ENCODE measurements at regions not wholly inside any gene's neighbourhood (a gene's known extent, or its start where the extent isn't known, plus 50 kb on each side); places are given as distances from the start of the nearest gene placed in this dataset.

DNA sequence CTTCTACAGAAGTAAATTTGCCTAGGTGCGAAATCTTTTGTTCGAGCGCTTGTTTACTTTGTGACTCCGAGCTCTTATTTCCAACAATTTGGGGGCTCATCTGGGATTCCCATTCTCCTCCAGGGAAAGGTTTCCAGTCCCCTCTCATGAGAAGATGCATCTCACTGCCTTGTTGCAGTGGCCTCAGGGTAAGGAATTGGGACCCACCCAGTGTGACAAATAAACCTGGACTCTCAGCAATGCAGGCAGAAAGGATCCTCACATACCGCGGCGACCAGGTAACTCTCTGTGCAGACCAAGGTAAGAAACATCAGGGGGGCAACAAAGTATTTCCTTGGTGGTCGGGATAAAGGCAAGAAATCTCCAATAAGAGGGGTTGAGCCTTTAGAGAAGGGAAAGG, 1169.3 kb downstream of the DSC3 start (continued):
- no peak for TF ChIP-seq PATZ1 (CRISPR knock-in tag; IDR thresholded peaks at IDR 0.05; ENCODE audit: borderline replicate concordance)
- TF ChIP-seq TSHZ2 (CRISPR knock-in tag; IDR thresholded peaks at IDR 0.05): no peak

- no peak for TF ChIP-seq PATZ1 (CRISPR knock-in tag; IDR thresholded peaks at IDR 0.05; ENCODE audit: borderline replicate concordance)
- TF ChIP-seq POU6F1 (CRISPR knock-in tag; IDR thresholded peaks at IDR 0.05; ENCODE audit: borderline replicate concordance, low read depth): no peak
- no peak for TF ChIP-seq CSRNP3 (CRISPR knock-in tag; IDR thresholded peaks at IDR 0.05)
- TF ChIP-seq TCF4 (CRISPR knock-in tag; IDR thresholded peaks at IDR 0.05; ENCODE audit: borderline replicate concordance): no peak
- no peak for TF ChIP-seq ARNTL (CRISPR knock-in tag; IDR thresholded peaks at IDR 0.05; ENCODE audit: borderline replicate concordance, low read depth)
- TF ChIP-seq CSDC2 (CRISPR knock-in tag; IDR thresholded peaks at IDR 0.05): no peak
- no peak for ATAC-seq
These were observed 1171.3 kb downstream of the DSC3 start for GRCh38 chr18:29871246-29871645.

DNA sequence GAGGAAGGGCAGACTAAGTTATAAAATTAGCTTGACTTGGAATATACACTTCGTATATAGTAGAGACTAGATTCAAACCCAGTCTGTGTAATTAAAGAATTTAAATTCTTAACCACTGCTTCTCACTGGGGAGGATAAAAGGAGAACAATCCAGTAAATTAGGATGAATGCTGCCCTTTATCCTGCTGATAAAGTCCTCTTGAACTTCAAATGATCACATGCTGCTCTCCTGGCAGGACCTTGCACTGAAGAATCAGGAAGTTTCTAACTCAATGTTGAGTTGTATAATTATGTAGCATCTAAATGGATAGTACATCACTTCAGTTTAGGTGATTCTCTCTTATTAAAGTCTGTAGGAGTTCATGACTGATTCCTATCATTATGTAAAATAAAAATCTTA, 1179.7 kb downstream of the DSC3 start:
- ATAC-seq: no peak
- no peak for TF ChIP-seq ARNTL (CRISPR knock-in tag; IDR thresholded peaks at IDR 0.05; ENCODE audit: borderline replicate concordance, low read depth)
- no peak for TF ChIP-seq ESRRG (CRISPR knock-in tag; IDR thresholded peaks at IDR 0.05)
- TF ChIP-seq POU6F1 (CRISPR knock-in tag; IDR thresholded peaks at IDR 0.05; ENCODE audit: borderline replicate concordance, low read depth): no peak
- TF ChIP-seq OSR1 (CRISPR knock-in tag; IDR thresholded peaks at IDR 0.05): no peak
- no peak for TF ChIP-seq SNAI2 (CRISPR knock-in tag; IDR thresholded peaks at IDR 0.05)
- no peak for TF ChIP-seq GLIS3 (CRISPR knock-in tag; IDR thresholded peaks at IDR 0.05)
- TF ChIP-seq TCF4 (CRISPR knock-in tag; IDR thresholded peaks at IDR 0.05; ENCODE audit: borderline replicate concordance): no peak
- no peak for TF ChIP-seq PPARA (CRISPR knock-in tag; IDR thresholded peaks at IDR 0.05; ENCODE audit: borderline replicate concordance)
- TF ChIP-seq CSDC2 (CRISPR knock-in tag; IDR thresholded peaks at IDR 0.05): no peak
- no peak for TF ChIP-seq ZNF565 (CRISPR knock-in tag; conservative IDR thresholded peaks at IDR 0.05; ENCODE audit: low read depth)
- no peak for TF ChIP-seq TOX (CRISPR knock-in tag; IDR thresholded peaks at IDR 0.05; ENCODE audit: borderline replicate concordance)
- TF ChIP-seq CSRNP3 (CRISPR knock-in tag; IDR thresholded peaks at IDR 0.05): no peak
- no peak for TF ChIP-seq RARB (CRISPR knock-in tag; IDR thresholded peaks at IDR 0.05)

Data from SK-N-SH treated with all-trans-retinoic acid at 6 μM for 48 hours (cell line).